Immature natural killer cell (primary cell): ENCODE measurements at regions not wholly inside any gene's neighbourhood (a gene's known extent, or its start where the extent isn't known, plus 50 kb on each side); places are given as distances from the start of the nearest gene placed in this dataset.
"Not testable (repeated sequence)": the region's sequence is repeated elsewhere in the genome, so short reads cannot be mapped to it uniquely, and the experiment has no call there.

Source experiments
- DNase-seq, 3 donors: peaks; one replicate each; pipeline ENCODE4 v3.0.0; 2022; ENCODE audit warnings: mixed read lengths in 1 of 3
- H3K27ac Mint-ChIP-seq, 6 donors: one replicate each; pipeline ENCODE4 v1.8.0; 2020; ENCODE audit warnings: mixed read lengths in 6 of 6, mild to moderate bottlenecking in 5 of 6, inconsistent platforms in 4 of 6, moderate library complexity in 3 of 6
- H3K27me3 Mint-ChIP-seq, 3 donors: one replicate each; pipeline ENCODE4 v1.8.0; 2020 to 2021; ENCODE audit warnings: low read depth in 3 of 3, mild to moderate bottlenecking in 3 of 3, mixed read lengths in 3 of 3, moderate library complexity in 3 of 3, inconsistent platforms in 1 of 3
- H3K36me3 Mint-ChIP-seq, 3 donors: one replicate each; pipeline ENCODE4 v1.8.0; 2020; ENCODE audit warnings: mixed read lengths in 3 of 3, inconsistent platforms in 2 of 3, mild to moderate bottlenecking in 2 of 3
- H3K4me1 Mint-ChIP-seq, 2 donors: one replicate each; pipeline ENCODE4 v1.8.0; 2020; ENCODE audit warnings: inconsistent platforms in 2 of 2, mild to moderate bottlenecking in 2 of 2, mixed read lengths in 2 of 2, moderate library complexity in 1 of 2
- H3K4me3 Mint-ChIP-seq, 5 donors: one replicate each; pipeline ENCODE4 v1.8.0; 2020; ENCODE audit warnings: mild to moderate bottlenecking in 5 of 5, mixed read lengths in 5 of 5, inconsistent platforms in 3 of 5, moderate library complexity in 3 of 5
- H3K9me3 Mint-ChIP-seq, 6 donors: one replicate each; pipeline ENCODE4 v1.8.0; 2020; ENCODE audit warnings: mild to moderate bottlenecking in 6 of 6, mixed read lengths in 6 of 6, inconsistent platforms in 4 of 6, moderate library complexity in 3 of 6

DNA sequence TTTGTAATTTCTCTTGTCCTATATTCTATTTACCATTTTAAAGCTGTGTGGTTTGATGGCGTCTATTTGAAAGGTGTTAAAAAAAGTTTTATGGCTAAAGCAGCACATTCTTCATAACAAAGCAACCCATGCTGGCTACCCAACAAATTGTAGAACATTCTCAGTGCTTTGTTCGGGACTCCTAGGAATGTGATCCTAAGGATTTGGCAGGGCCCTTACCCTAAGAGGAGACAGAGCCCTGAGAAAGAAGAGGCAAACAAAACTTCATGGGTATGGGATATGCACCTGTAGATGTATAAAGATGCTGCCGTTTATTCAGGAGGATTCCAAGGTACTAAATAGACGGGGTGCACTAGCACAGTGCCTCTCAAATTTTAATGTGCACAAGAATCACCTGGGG lies 370.8 kb upstream of the DIPK2B start:
- Mint-ChIP-seq H3K27me3 (peaks cover 0 to 7% (median 2%) of the 10 kb centered on the region in 3 donors), H3K4me1 (no peaks in the 10 kb centered on the region), H3K4me3 (no peak overlapping the region), H3K9me3 (no peaks in the 10 kb centered on the region), H3K27ac (no peak overlapping the region), H3K36me3 (no peaks in the 10 kb centered on the region)
- DNase-seq: no peak

DNA sequence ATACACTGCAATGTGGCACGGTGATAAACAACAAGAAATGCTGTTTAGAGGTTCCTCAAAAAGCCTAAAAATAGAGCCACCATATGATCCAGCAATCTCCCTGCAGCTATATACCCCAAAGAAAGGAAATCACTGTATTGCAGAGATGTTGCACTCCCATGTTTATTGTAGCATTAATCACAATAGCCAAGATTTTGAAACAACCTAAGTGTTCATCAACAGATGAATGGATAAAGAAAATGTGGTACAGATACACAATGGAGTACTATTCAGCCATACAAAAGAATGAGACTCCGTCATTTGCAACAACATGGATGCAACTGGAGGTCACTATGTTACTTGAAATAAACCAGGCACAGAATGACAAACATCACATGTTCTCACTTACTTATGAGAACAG lies 365.8 kb upstream of the DIPK2B start:
- H3K27ac Mint-ChIP-seq: no peak overlapping the region
- H3K27me3 Mint-ChIP-seq: peaks cover 0 to 5% (median 2%) of the 10 kb centered on the region in 3 donors
- no peaks in the 10 kb centered on the region for H3K36me3 Mint-ChIP-seq
- DNase-seq: no peak
- H3K4me3 Mint-ChIP-seq: no peak overlapping the region
- no peaks in the 10 kb centered on the region for H3K9me3 Mint-ChIP-seq
- H3K4me1 Mint-ChIP-seq: no peaks in the 10 kb centered on the region

DNA sequence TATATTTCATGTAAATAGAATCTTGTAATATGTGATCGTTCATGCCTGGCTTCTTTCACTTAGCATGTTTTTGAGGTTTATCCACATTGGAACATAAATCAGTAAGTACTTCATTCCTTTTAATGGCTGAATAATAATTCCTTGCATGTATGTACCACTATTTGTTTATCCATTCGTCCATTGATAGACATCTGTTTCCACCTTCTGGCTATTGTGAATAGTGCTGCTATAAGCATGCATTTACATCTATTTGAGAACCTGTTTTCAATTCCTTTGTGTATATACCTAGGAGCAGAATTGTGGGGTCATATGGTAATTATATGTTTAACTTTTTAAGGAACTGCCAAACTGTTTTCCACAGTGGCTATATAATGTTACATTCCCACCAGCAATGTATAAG lies 356.7 kb upstream of the DIPK2B start:
- Mint-ChIP-seq H3K4me1 (no peaks in the 10 kb centered on the region), H3K36me3 (no peaks in the 10 kb centered on the region), H3K9me3 (no peaks in the 10 kb centered on the region), H3K27ac (no peak overlapping the region), H3K27me3 (peaks cover 4 to 12% (median 5%) of the 10 kb centered on the region in 3 donors), H3K4me3 (no peak overlapping the region)
- DNase-seq: peak in 1 of 3 donors; percentile 1

DNA sequence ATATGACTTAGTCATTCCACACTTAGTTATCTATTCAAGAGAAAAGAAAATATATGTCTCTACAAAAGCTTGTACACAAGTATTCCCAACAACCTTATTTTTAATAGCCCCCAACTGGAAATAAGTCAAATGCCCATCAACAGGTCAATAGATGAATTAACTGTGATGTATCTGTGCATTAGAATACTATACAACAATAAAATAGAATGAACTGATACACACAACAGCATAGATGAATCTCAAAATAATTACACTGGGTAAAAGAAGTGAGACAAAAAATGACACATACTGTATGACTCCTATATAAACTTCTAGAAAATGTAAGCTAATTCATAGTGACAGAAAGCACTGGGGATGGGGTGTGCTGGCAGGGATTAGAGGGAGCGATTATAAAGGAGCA lies 354.1 kb upstream of the DIPK2B start:
- H3K4me3 Mint-ChIP-seq: no peak overlapping the region
- no peaks in the 10 kb centered on the region for H3K4me1 Mint-ChIP-seq
- peaks cover 4 to 7% (median 6%) of the 10 kb centered on the region in 3 donors for H3K27me3 Mint-ChIP-seq
- H3K27ac Mint-ChIP-seq: no peak overlapping the region
- H3K36me3 Mint-ChIP-seq: no peaks in the 10 kb centered on the region
- H3K9me3 Mint-ChIP-seq: no peaks in the 10 kb centered on the region
- no peak for DNase-seq

DNA sequence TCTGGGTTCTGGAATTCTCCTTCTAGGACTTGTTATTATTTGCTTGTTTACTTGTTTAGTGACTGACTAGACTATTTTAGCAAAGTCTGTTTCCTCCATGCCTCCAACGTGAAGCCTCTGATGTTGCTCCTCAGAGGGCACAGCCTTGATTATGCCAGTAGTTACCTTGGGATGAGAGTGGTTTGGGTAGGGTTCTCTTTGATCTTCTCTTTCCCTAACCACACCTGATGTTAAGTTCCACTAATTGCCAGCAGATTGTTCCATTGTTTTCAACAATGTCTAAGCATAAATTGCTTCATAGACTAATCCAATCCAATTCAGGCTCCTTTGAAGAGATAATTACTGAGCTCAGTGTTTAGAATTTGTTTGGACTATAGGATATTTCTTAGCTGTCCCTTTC lies 352.7 kb upstream of the DIPK2B start:
- Mint-ChIP-seq H3K36me3 (no peaks in the 10 kb centered on the region), H3K27ac (no peak overlapping the region), H3K27me3 (peaks cover 4 to 10% (median 6%) of the 10 kb centered on the region in 3 donors), H3K9me3 (no peaks in the 10 kb centered on the region), H3K4me3 (no peak overlapping the region), H3K4me1 (no peaks in the 10 kb centered on the region)
- no peak for DNase-seq

DNA sequence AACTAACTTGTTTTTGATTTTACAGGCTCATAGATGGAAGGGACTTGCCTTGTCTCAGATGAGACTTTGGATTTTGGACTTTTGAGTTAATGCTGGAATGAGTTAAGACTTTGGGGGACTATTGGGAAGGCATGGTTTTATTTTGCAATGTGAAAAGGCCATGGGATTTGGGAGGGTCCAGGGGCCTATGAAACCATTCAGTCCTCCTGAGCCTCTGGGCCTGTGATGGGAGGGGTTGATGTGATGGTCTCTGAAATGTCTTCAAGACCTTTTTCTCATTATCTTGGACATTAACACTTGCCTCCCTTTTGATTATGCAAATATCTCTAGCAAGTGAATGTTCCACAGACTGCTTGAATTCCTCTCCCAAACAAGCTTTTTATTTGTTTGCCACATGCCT lies 346.0 kb upstream of the DIPK2B start:
- not testable (repeated sequence) for H3K27me3 Mint-ChIP-seq, H3K4me1 Mint-ChIP-seq, DNase-seq, H3K4me3 Mint-ChIP-seq, H3K36me3 Mint-ChIP-seq, H3K27ac Mint-ChIP-seq
- peaks cover 0 to 14% (median 5%) of the 10 kb centered on the region in 6 donors for H3K9me3 Mint-ChIP-seq

DNA sequence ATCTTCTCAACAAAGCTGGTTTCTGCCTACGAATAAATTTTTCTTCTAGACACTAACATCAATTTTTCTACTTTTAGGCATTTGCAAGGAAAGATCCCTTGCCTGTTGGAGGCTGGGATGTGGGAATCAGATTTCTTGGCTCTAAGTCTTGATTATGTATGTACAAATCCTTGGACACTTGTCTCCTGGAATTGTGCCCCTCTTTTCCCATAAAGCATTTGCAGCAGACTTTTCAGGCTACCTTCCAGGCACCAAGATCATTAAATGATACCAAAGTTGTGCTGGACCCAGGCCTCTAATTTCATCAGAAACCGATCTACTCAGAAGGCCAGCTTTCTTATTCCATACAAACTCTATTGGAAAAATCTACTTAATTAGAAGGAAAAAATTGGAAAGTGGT lies 339.5 kb upstream of the DIPK2B start:
- H3K4me1 Mint-ChIP-seq: no peaks in the 10 kb centered on the region
- peaks cover 2 to 5% (median 3%) of the 10 kb centered on the region in 3 donors for H3K27me3 Mint-ChIP-seq
- peaks cover 0 to 7% (median 0%) of the 10 kb centered on the region in 6 donors for H3K9me3 Mint-ChIP-seq
- H3K36me3 Mint-ChIP-seq: no peaks in the 10 kb centered on the region
- no peak overlapping the region for H3K27ac Mint-ChIP-seq
- no peak overlapping the region for H3K4me3 Mint-ChIP-seq
- DNase-seq: no peak

DNA sequence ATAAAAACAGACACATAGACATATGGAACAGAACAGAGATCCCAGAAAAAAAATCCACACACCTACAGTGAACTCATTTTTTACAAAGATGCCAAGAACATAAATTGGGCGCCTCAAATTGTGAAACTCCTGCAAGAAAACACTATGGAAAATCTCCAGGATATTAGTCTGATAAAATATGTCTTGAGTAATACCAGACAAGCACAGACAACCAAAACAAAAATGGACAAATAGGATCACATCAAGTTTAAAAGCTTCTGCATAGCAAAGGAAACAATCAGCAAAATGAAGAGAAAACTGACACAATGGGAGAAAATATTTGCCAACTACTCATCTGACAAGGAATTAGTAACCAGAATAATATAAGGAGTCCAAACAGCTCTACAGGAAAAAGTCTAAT lies 337.3 kb upstream of the DIPK2B start:
- peaks cover 0 to 4% (median 0%) of the 10 kb centered on the region in 3 donors for H3K36me3 Mint-ChIP-seq
- no peak overlapping the region for H3K27ac Mint-ChIP-seq
- H3K9me3 Mint-ChIP-seq: peaks cover 0 to 4% (median under 1%) of the 10 kb centered on the region in 6 donors
- DNase-seq: no peak
- H3K4me1 Mint-ChIP-seq: no peaks in the 10 kb centered on the region
- no peak overlapping the region for H3K4me3 Mint-ChIP-seq
- peaks cover 2 to 8% (median 3%) of the 10 kb centered on the region in 3 donors for H3K27me3 Mint-ChIP-seq

DNA sequence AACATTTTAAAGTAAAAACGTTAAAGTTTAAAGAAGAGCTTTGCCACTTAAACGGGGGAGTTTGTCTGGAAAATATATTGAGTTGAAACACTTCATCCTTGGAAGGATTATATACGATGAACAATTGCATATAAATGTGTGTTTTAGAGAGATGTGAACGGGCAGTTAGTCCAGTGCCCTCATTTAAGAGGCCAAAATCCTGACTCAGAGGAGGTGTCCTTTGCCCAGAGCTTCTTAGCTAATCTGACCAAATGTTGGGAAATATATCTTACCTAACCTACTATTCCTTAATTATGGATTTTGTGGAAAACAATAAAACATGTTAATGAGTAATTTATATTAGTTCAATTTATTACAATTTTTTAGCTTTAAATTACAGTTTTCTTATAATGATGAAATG lies 327.2 kb upstream of the DIPK2B start:
- H3K27ac Mint-ChIP-seq: no peak overlapping the region
- H3K4me3 Mint-ChIP-seq: no peak overlapping the region
- H3K4me1 Mint-ChIP-seq: no peaks in the 10 kb centered on the region
- no peak for DNase-seq
- H3K36me3 Mint-ChIP-seq: no peaks in the 10 kb centered on the region
- peaks cover 0 to 8% (median 1%) of the 10 kb centered on the region in 3 donors for H3K27me3 Mint-ChIP-seq
- H3K9me3 Mint-ChIP-seq: peaks cover 0 to 1% (median 0%) of the 10 kb centered on the region in 6 donors

DNA sequence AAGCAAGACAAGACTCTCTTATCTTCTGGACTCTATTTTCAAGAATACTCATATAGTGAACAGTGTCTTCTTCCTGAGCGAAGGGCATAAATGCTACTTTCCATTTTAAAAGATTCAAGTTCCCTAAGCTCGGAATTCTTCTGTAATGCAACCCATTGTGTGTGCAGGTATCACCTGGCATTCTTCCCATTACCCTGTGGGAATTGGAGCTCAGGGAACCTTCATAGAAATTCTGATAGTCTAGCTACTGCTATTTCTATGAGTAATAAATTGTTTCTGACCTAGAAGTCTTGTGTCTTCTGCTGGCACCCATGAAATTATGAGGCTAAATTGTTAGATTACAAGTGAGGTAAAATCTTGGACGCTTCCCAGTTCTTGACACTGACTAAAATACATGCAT lies 324.1 kb upstream of the DIPK2B start:
- no peak overlapping the region for H3K4me3 Mint-ChIP-seq
- H3K9me3 Mint-ChIP-seq: no peaks in the 10 kb centered on the region
- H3K4me1 Mint-ChIP-seq: no peaks in the 10 kb centered on the region

DNA sequence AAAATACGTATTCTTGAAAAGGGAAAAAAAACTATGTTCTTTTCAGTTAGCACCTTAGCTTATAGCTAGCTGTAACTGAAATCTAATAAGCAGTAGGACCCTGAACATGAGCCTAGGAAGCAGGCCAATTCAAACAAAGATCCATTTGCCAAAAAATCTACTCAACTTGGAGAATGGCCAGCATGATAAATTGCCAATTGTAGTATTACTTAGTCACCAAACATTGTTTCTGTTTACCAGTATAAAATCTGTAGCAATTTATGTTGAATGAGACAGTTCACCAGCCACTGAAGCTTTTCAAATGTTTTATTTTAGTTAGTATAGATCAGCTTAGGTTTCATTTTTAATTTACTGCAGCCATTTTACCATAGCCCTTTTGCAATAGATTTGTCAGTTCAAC lies 323.6 kb upstream of the DIPK2B start:
- Mint-ChIP-seq H3K27me3 (peaks cover 0 to 5% (median 0%) of the 10 kb centered on the region in 3 donors), H3K4me3 (no peak overlapping the region), H3K4me1 (no peaks in the 10 kb centered on the region), H3K27ac (no peak overlapping the region), H3K36me3 (no peaks in the 10 kb centered on the region), H3K9me3 (no peaks in the 10 kb centered on the region)
- DNase-seq: no peak

More for the DNA sequence above, 324.1 kb upstream of the DIPK2B start:
- Mint-ChIP-seq H3K27me3 (peaks cover 0 to 4% (median 0%) of the 10 kb centered on the region in 3 donors), H3K36me3 (no peaks in the 10 kb centered on the region), H3K27ac (no peak overlapping the region)
- no peak for DNase-seq

DNA sequence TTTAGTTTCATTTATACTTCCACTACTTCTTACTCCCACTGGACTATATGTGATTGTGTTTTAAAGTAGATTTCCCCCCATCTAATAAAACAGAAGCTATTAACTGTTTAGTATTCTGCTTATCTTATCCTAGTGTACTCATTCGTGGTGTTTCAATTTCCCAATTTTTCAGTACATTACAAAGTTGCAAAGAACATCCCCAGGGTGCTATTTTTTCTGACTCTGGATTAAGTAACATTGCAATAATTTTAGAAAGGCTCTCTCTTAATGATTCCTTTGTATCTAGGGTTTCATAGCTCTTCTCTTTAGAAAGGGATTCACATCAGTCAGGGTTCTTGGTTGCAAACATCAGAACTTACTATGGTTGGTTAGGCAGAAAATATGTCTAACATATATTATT lies 317.9 kb upstream of the DIPK2B start:
- H3K27me3 Mint-ChIP-seq: peaks cover 0 to 9% (median 0%) of the 10 kb centered on the region in 3 donors
- DNase-seq: no peak
- no peak overlapping the region for H3K27ac Mint-ChIP-seq
- H3K4me3 Mint-ChIP-seq: no peak overlapping the region
- H3K4me1 Mint-ChIP-seq: no peaks in the 10 kb centered on the region
- no peaks in the 10 kb centered on the region for H3K9me3 Mint-ChIP-seq
- no peaks in the 10 kb centered on the region for H3K36me3 Mint-ChIP-seq

DNA sequence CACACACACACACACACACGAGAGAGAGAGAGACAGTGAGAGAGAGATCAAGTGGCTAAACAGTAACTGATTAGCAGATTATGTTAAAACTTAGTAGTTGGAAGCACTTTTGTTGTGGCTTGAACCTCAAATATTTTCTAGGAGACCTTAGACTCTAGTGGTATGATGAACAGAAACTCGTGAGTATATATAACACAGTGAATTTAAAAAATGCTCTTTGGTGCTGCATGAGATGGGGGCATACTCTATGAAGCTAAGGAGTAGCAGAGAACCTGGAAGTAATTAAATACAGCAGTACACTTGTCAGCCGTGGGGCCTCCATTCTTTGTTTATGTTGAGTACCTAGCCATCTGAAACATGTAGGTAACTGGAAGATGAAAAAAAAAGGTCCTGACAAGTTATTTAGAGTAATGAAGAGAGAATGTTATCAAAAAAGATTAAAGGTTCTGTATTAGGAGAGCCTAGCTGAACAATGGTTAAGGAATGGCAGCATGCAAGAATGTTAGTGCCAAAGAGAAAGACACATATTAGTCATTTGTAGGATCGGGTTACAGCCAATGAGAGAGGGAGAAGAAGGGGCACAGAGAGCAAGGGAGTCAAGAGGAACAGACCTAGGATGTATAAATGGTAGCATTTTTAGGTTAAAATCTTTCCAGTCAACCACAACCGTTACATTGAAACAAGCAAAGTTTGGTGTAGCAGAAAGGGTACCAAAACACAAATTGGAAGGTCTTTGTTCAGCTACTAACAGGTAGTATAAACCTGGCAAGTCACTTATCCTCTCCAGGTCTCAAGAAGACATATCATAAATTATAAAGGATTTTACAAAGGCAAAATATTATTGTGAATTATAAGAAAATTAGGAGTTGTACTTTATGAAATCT lies 316.7 kb upstream of the DIPK2B start:
- Mint-ChIP-seq H3K4me3 (no peak overlapping the region), H3K27ac (no peak overlapping the region), H3K4me1 (no peaks in the 10 kb centered on the region), H3K9me3 (no peaks in the 10 kb centered on the region), H3K27me3 (peaks cover 0 to 13% (median 1%) of the 10 kb centered on the region in 3 donors), H3K36me3 (no peaks in the 10 kb centered on the region)
- DNase-seq: no peak

DNA sequence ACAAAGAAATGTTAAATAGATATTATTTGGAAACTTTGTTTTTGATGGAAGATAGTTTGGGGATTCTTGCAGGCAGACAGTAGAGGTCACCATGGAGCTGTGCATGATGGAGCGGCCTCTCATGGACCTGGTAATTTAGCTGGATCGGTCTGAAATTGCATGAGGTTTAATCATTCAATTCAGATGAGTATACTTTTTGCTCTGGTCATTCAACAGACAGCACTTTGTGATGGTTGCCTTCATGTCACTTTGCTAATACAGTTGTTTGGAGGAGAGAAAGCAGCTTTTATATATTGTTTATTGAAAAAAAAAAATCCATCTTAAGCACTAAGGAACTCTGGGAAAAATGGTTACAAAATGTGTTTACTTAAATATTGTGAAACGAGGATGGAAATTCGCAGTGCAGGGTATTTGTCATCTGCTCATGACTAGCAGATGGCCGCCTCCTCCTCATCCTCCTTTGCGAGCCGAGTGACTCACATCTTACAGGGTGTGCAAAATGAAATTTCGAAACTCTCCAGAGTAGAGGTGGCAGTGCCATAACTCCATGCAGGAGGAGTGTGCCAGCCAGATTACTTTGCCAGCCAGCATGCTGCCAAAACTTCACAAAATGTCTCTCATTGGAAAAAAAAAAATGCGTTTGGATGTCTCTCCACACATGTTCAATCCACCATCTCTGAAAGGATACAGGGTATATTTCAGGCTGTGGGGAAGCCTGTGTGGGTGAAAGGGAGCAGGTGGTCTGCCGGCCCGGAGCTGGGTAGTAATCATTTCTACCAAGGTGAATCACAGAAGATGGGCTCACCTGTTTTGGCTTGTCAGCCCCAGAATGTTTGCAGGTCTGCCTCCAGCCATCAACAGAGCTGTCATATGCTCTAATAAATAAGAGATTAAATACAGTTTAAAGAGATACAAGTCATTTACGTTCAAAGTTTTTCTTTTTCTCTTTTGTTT lies 314.9 kb upstream of the DIPK2B start:
- no peak overlapping the region for H3K4me3 Mint-ChIP-seq
- H3K9me3 Mint-ChIP-seq: no peaks in the 10 kb centered on the region
- no peaks in the 10 kb centered on the region for H3K36me3 Mint-ChIP-seq
- H3K27me3 Mint-ChIP-seq: peaks cover 0 to 13% (median 2%) of the 10 kb centered on the region in 3 donors
- no peak overlapping the region for H3K27ac Mint-ChIP-seq
- H3K4me1 Mint-ChIP-seq: no peaks in the 10 kb centered on the region
- DNase-seq: peak; percentile 5 to 33 (median 6)
